ENCODE measurements at regions not wholly inside any gene's neighbourhood (a gene's known extent, or its start where the extent isn't known, plus 50 kb on each side); places are given as distances from the start of the nearest gene placed in this dataset.

DNA sequence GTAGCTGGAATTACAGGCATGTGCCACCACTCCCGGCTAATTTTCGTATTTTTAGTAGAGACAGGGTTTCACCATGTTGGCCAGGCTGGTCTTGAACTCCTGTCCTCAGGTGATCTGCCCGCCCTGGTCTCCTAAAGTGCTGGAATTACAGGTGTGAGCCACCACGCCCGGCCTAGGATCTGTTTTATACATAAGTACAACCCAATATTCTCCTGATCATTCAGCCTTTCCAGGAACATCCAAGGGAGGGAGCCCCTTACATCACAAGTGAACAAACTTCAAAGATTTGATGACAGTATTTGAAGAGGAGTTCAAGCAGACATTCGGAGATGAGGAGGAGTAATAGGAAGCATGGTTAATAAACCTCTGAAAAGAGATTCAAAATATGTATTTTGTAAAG is 54.9 kb upstream of the RAB3GAP2 start:
- Histone ChIP-seq H2BK20ac (ENCODE audit: low read length) (0 out of 2 replicates have a peak overlapping the region, but pooled peaks have one; percentile 13), H3K27ac (ENCODE audit: low read depth, low read length) (no peak overlapping the region), H4K91ac (replicated peaks; ENCODE audit: insufficient read length, low read length) (no peak overlapping the region), H2AK5ac (ENCODE audit: low read depth, low read length) (no peak overlapping the region), H3K23me2 (ENCODE audit: low read depth, low read length) (no peaks in the 10 kb centered on the region), H3K23ac (ENCODE audit: insufficient read length) (no peak overlapping the region), H3K79me2 (ENCODE audit: control insufficient read depth in 1 of 2, insufficient read depth in 2 of 2, low read length in 2 of 2) (no peaks in the 10 kb centered on the region), H3K14ac (ENCODE audit: insufficient read length) (no peak overlapping the region), H2AFZ (ENCODE audit: low read length) (no peak overlapping the region), H3K4ac (replicated peaks; ENCODE audit: insufficient read length, low read depth, low read length) (no peak overlapping the region), H2BK5ac (ENCODE audit: low read depth, low read length) (no peak overlapping the region), H3K9ac (replicated peaks in 1 of 4; ENCODE audit: extremely low read depth in 1 of 4, low read depth in 3 of 4, low read length in 3 of 4) (no peak overlapping the region), H3K27me3 (replicated peaks in 1 of 4; ENCODE audit: control insufficient read depth in 3 of 4, extremely low read depth in 1 of 4, insufficient read depth in 3 of 4, low read length in 3 of 4) (no peaks in the 10 kb centered on the region), H2BK12ac (ENCODE audit: low read depth, low read length) (no peak overlapping the region), H4K8ac (ENCODE audit: extremely low read depth, insufficient read depth, low read length) (no peak overlapping the region), H2BK15ac (ENCODE audit: low read length) (no peak overlapping the region), H4K5ac (ENCODE audit: insufficient read length, low read depth, low read length) (no peak overlapping the region), H3K4me2 (ENCODE audit: insufficient read depth in 1 of 2, low read depth in 2 of 2, low read length in 2 of 2) (no peak overlapping the region), H4K20me1 (replicated peaks in 1 of 2; ENCODE audit: control insufficient read depth in 1 of 2, insufficient read depth in 2 of 2, low read length in 2 of 2) (no peaks in the 10 kb centered on the region), H2BK120ac (replicated peaks; ENCODE audit: low read depth, low read length) (no peak overlapping the region), H3K36me3 (ENCODE audit: control insufficient read depth in 2 of 4, insufficient read depth in 4 of 4, low read length in 3 of 4) (no peaks in the 10 kb centered on the region), H3K79me1 (ENCODE audit: low read depth, low read length) (no peaks in the 10 kb centered on the region), H3K4me3 (ENCODE audit: extremely low read depth in 1 of 4, insufficient read depth in 2 of 4, low read depth in 3 of 4, low read length in 4 of 4) (no peak overlapping the region), H3K56ac (replicated peaks; ENCODE audit: insufficient read length, low read depth, low read length) (no peak overlapping the region), H3K9me3 (ENCODE audit: insufficient read depth in 2 of 2, low read depth in 1 of 2, low read length in 1 of 2) (no peaks in the 10 kb centered on the region), H3K18ac (ENCODE audit: extremely low read depth, low read length) (no peak overlapping the region), H3K4me1 (replicated peaks in 1 of 4; ENCODE audit: control insufficient read depth in 3 of 4, insufficient read depth in 4 of 4, low read length in 3 of 4) (peaks cover 0 to 6% (median 2%) of the 10 kb centered on the region in 4 experiments; a peak in 3 of 7 replicates)
- FAIRE-seq, result no peak
- TF ChIP-seq TBP (IDR thresholded peaks at IDR 0.05; ENCODE audit: low read depth, low read length) (no peak), ZNF274 (IDR thresholded peaks at IDR 0.05; ENCODE audit: borderline replicate concordance, extremely low read depth, low read length) (no peak)
- CTCF ChIA-PET (ENCODE audit: partially characterized antibody), result interaction anchor here (0.9 to 2.5 kb wide), 5 partner anchors 8 to 46 kb away, joined by 4 to 10 read pairs (median 5); no protein-coding TSS in a partner anchor
- DNase-seq (ENCODE audit: low read depth in 1 of 2, low spot score in 2 of 2), result no peak
- WGBS, 2 experiments (ENCODE audit: extremely low coverage in 1 of 2, insufficient coverage in 1 of 2, insufficient read length in 1 of 2, insufficient replicate concordance in 2 of 2, low coverage in 1 of 2, low lambda C conversion rate in 2 of 2, missing lambda C conversion rate in 1 of 2), result 89% methylated on average over 6 of the region's 6 CpGs; no CpG with 5 or more reads in 1 of the 2 experiments
- POLR2A ChIA-PET (ENCODE audit: partially characterized antibody), result no interaction called here

All from H1 (cell line).